GM12878 (cell line): ENCODE measurements at regions not wholly inside any gene's neighbourhood (a gene's known extent, or its start where the extent isn't known, plus 50 kb on each side); places are given as distances from the start of the nearest gene placed in this dataset.

Experiments
- ATAC-seq: fragments of 200-7000 bp; cut with Tn5 transposase; 3 replicates; pipeline ENCODE4 v1.9.1; 2020; ENCODE audit warnings: mild to moderate bottlenecking, moderate library complexity
- BruUV-seq: library from RNA; stranded (reverse); fragments of 400-500 nt; replicated peaks from 2 replicates; lab custom pipeline; 2021; lab: Mats Ljungman, UMichigan
- CTCF ChIA-PET: fragments of 300-600 bp; sonication (Branson Sonifier 250); formaldehyde crosslinking; extraction: SDS; loops from one replicate; lab custom pipeline; 2021; ENCODE audit warnings: inconsistent platforms; lab: Yijun Ruan, JAX
- POLR2A ChIA-PET: fragments of 350-600 bp; formaldehyde crosslinking; extraction: SDS; loops from one replicate; lab custom pipeline; 2021; ENCODE audit warnings: inconsistent platforms; lab: Charles Lee
- RAD21 ChIA-PET: fragments of 300-600 bp; sonication (Branson Sonifier 250); formaldehyde crosslinking; loops from one replicate; lab custom pipeline; 2023; ENCODE audit warnings: antibody characterized with exemption; ENCODE audit not compliant: unreplicated experiment; lab: Charles Lee
- SMC1A ChIA-PET: fragments of 300-600 bp; sonication (Branson Sonifier 250); formaldehyde crosslinking; loops from one replicate; lab custom pipeline; 2023; ENCODE audit not compliant: unreplicated experiment, uncharacterized antibody; lab: Charles Lee
- DNase-seq: peaks from one replicate; pipeline ENCODE4 v3.0.0-alpha.2; 2011; ENCODE audit warnings: low read depth, low spot score
- FAIRE-seq: peaks from 3 replicates; lab custom pipeline; 2011; peaks lifted over from hg19 to GRCh38; lab: Jason Lieb, UNC
- H2AFZ ChIP-seq: 2 replicates; pipeline ENCODE4 v1.6.0; 2011; ENCODE audit warnings: low read depth, low read length, control low read depth; ENCODE audit not compliant: control insufficient read depth
- H3K27ac ChIP-seq: 2 replicates; pipeline ENCODE4 v1.5.1; 2011; ENCODE audit warnings: control low read depth; ENCODE audit not compliant: control insufficient read depth, insufficient read depth
- H3K27me3 ChIP-seq, 2 experiments: replicated peaks in 1 of 2; 2 replicates each; pipeline versions ENCODE4 v1.6.0 to v1.6.1; 2011; ENCODE audit warnings: low read length in 1 of 2; ENCODE audit not compliant: control insufficient read depth in 2 of 2, insufficient read depth in 2 of 2
- H3K36me3 ChIP-seq, 2 experiments: 2 replicates each; pipeline ENCODE4 v1.5.1; 2011; ENCODE audit warnings: low read length in 1 of 2; ENCODE audit not compliant: control insufficient read depth in 2 of 2, insufficient read depth in 2 of 2
- H3K4me1 ChIP-seq: 2 replicates; pipeline ENCODE4 v1.6.1; 2011; ENCODE audit warnings: mild to moderate bottlenecking, low read length, moderate library complexity, mixed read lengths; ENCODE audit not compliant: control insufficient read depth, insufficient read depth
- H3K4me2 ChIP-seq: 2 replicates; pipeline ENCODE4 v1.6.0; 2011; ENCODE audit warnings: control low read depth; ENCODE audit not compliant: control insufficient read depth, insufficient read depth
- H3K4me3 ChIP-seq: fragments of 200-600 bp; sonication (generic); 2 replicates; pipeline ENCODE4 v1.5.1; 2016
- H3K79me2 ChIP-seq: 2 replicates; pipeline ENCODE4 v1.6.0; 2011; ENCODE audit warnings: low read length; ENCODE audit not compliant: control insufficient read depth, insufficient read depth
- H3K9ac ChIP-seq: 2 replicates; pipeline ENCODE4 v1.8.0; 2011; ENCODE audit warnings: low read length, control low read depth, mixed read lengths; ENCODE audit not compliant: control insufficient read depth, insufficient read depth
- H3K9me3 ChIP-seq: replicated peaks from 3 replicates; pipeline ENCODE4 v1.5.1; 2011; ENCODE audit warnings: mild to moderate bottlenecking, low read length; ENCODE audit not compliant: control insufficient read depth, insufficient read depth
- H4K20me1 ChIP-seq: 2 replicates; pipeline ENCODE4 v1.6.0; 2011; ENCODE audit not compliant: control insufficient read depth, insufficient read depth
- BHLHE40 ChIP-seq, 2 experiments: fragments of 450-650 bp in 1 of 2; IDR thresholded peaks; 2 replicates each; pipeline ENCODE4 v1.6.1; 2011 to 2017; ENCODE audit warnings: low read depth in 2 of 2, borderline replicate concordance in 1 of 2, improper control_type of control experiment in 1 of 2, low read length in 1 of 2, mild to moderate bottlenecking in 1 of 2
- CEBPB ChIP-seq, 2 experiments: fragments of 150-350 bp in 1 of 2; IDR thresholded peaks; 2 replicates each; pipeline ENCODE4 v1.6.1; 2012 to 2014; ENCODE audit warnings: low read depth in 2 of 2, low read length in 2 of 2, borderline replicate concordance in 1 of 2, inconsistent platforms in 1 of 2
- E4F1 ChIP-seq: fragments of 450-650 bp; IDR thresholded peaks from 2 replicates; pipeline ENCODE4 v1.6.1; 2018; ENCODE audit warnings: borderline replicate concordance, mild to moderate bottlenecking; ENCODE audit not compliant: partially characterized antibody
- GABPA ChIP-seq: IDR thresholded peaks from 2 replicates; pipeline ENCODE4 v1.6.1; 2014; ENCODE audit warnings: antibody characterized with exemption, low read depth, mild to moderate bottlenecking, inconsistent platforms
- HDGF ChIP-seq: fragments of 450-650 bp; IDR thresholded peaks from 2 replicates; pipeline ENCODE4 v1.6.1; 2016; ENCODE audit warnings: antibody characterized with exemption
- KLF5 ChIP-seq: fragments of 450-650 bp; IDR thresholded peaks from 2 replicates; pipeline ENCODE4 v1.6.1; 2014; ENCODE audit warnings: mild to moderate bottlenecking; ENCODE audit not compliant: partially characterized antibody
- MTA2 ChIP-seq: fragments of 450-650 bp; IDR thresholded peaks from 2 replicates; pipeline ENCODE4 v1.6.1; 2016; ENCODE audit warnings: low read depth, mild to moderate bottlenecking, moderate library complexity
- PAX5 ChIP-seq: IDR thresholded peaks from 2 replicates; pipeline ENCODE4 v1.6.1; 2011; ENCODE audit warnings: low read depth, low read length, borderline replicate concordance
- RFX5 ChIP-seq: IDR thresholded peaks from 2 replicates; pipeline ENCODE4 v1.6.1; 2011; ENCODE audit warnings: low read depth, low read length, improper control_type of control experiment
- TBL1XR1 ChIP-seq: IDR thresholded peaks from 2 replicates; pipeline ENCODE4 v1.6.1; 2012; ENCODE audit warnings: low read depth, low read length, improper control_type of control experiment
- WGBS: methylation state at CpG from one replicate; pipeline ENCODE4 v1.1.6; 2016; ENCODE audit warnings: low lambda C conversion rate; ENCODE audit not compliant: insufficient replicate concordance, insufficient coverage; ENCODE audit errors: missing lambda C conversion rate; 5-methylcytosine and 5-hydroxymethylcytosine counted together
- in situ Hi-C: fragments of 300-500 bp; cut with MboI; formaldehyde crosslinking; loops from 9 replicates; pipeline ENCODE4 v1.14.3; 2018; ENCODE audit warnings: mixed read lengths
- intact Hi-C: fragments of 100-400 bp; cut with micrococcal nuclease; formaldehyde crosslinking; loops from one replicate; pipeline ENCODE4 v1.14.2; 2022; ENCODE audit not compliant: unreplicated experiment
- TF ChIP-seq, protein P1 (sequence below): IDR thresholded peaks from 2 replicates; pipeline ENCODE4 v1.6.1; 2012; ENCODE audit warnings: mild to moderate bottlenecking, low read depth, low read length

DNA sequence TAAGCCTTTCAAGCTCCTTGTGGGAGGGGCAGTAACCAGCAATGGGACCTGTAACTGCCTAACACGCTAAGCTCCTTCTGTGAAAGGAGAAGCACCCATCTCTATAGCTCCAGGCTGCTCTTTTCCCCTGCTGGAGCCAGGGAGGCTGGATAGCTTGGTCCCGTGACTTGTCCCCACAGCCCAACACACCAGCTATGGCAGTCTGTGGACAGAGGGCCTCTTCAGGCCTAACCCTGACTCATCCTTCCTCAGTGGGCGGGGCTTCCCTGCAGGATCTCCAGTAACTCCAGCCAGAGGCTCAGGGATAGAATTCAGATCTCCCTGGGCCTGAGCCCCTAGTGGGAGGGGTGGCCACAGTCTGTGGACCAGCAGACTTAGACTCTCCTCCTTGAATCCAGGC is 1290.1 kb downstream of the PCDH7 start:
- BruUV-seq, result no TSS peak
- Histone ChIP-seq H2AFZ (no peak overlapping the region), H3K9me3 (no peaks in the 10 kb centered on the region), H3K27me3 (no peaks in the 10 kb centered on the region), H3K79me2 (no peaks in the 10 kb centered on the region), H3K4me2 (no peak overlapping the region), H3K36me3 (no peaks in the 10 kb centered on the region), H3K9ac (no peak overlapping the region), H3K4me3 (no peak overlapping the region), H3K27ac (no peak overlapping the region), H3K4me1 (no peaks in the 10 kb centered on the region), H4K20me1 (no peaks in the 10 kb centered on the region)
- ChIA-PET POLR2A (no interaction called here), SMC1A (no interaction called here), RAD21 (no interaction called here), CTCF (no interaction called here)
- in situ Hi-C loops, result no loop called here
- FAIRE-seq (no peak), ATAC-seq (no peak), DNase-seq (no peak)
- no peak for TF ChIP-seq CEBPB (IDR thresholded peaks at IDR 0.05; ENCODE audit: borderline replicate concordance in 1 of 2, low read depth in 2 of 2, low read length in 2 of 2)
- no peak for TF ChIP-seq MTA2
- TF ChIP-seq RFX5, result no peak
- TF ChIP-seq GABPA, result no peak
- TF ChIP-seq TBL1XR1, result no peak
- no peak for TF ChIP-seq HDGF
- TF ChIP-seq BHLHE40 (IDR thresholded peaks at IDR 0.05; ENCODE audit: borderline replicate concordance in 1 of 2, low read depth in 2 of 2, low read length in 1 of 2), result no peak
- TF ChIP-seq PAX5, result no peak
- TF ChIP-seq, protein P1, sequence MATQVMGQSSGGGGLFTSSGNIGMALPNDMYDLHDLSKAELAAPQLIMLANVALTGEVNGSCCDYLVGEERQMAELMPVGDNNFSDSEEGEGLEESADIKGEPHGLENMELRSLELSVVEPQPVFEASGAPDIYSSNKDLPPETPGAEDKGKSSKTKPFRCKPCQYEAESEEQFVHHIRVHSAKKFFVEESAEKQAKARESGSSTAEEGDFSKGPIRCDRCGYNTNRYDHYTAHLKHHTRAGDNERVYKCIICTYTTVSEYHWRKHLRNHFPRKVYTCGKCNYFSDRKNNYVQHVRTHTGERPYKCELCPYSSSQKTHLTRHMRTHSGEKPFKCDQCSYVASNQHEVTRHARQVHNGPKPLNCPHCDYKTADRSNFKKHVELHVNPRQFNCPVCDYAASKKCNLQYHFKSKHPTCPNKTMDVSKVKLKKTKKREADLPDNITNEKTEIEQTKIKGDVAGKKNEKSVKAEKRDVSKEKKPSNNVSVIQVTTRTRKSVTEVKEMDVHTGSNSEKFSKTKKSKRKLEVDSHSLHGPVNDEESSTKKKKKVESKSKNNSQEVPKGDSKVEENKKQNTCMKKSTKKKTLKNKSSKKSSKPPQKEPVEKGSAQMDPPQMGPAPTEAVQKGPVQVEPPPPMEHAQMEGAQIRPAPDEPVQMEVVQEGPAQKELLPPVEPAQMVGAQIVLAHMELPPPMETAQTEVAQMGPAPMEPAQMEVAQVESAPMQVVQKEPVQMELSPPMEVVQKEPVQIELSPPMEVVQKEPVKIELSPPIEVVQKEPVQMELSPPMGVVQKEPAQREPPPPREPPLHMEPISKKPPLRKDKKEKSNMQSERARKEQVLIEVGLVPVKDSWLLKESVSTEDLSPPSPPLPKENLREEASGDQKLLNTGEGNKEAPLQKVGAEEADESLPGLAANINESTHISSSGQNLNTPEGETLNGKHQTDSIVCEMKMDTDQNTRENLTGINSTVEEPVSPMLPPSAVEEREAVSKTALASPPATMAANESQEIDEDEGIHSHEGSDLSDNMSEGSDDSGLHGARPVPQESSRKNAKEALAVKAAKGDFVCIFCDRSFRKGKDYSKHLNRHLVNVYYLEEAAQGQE, result no peak
- no peak for TF ChIP-seq KLF5
- no peak for TF ChIP-seq E4F1
- intact Hi-C loops, result no loop called here
- 11% methylated on average over 3 of the region's 3 CpGs for WGBS
